H9 (cell line): ENCODE measurements at regions not wholly inside any gene's neighbourhood (a gene's known extent, or its start where the extent isn't known, plus 50 kb on each side); places are given as distances from the start of the nearest gene placed in this dataset.

Experiments
- DNase-seq: peaks from one replicate; pipeline ENCODE4 v3.0.0-alpha.2; 2017
- H2AFZ ChIP-seq: one replicate; pipeline ENCODE4 v1.6.1; 2013; ENCODE audit warnings: mild to moderate bottlenecking, low read length, control low read depth, moderate library complexity
- H2AK5ac ChIP-seq: 2 replicates; pipeline ENCODE4 v1.6.1; 2013; ENCODE audit warnings: low read length, control low read depth, mixed read lengths; ENCODE audit not compliant: insufficient read length
- H2BK120ac ChIP-seq: one replicate; pipeline ENCODE4 v1.6.1; 2013; ENCODE audit warnings: low read depth, mild to moderate bottlenecking, low read length, control low read depth, inconsistent platforms; ENCODE audit not compliant: poor library complexity, severe bottlenecking
- H2BK12ac ChIP-seq: 2 replicates; pipeline ENCODE4 v1.6.1; 2013; ENCODE audit warnings: low read length, control low read depth, mixed read lengths, low read depth; ENCODE audit not compliant: insufficient read length
- H2BK15ac ChIP-seq: 2 replicates; pipeline ENCODE4 v1.6.1; 2013; ENCODE audit warnings: low read depth, low read length, control low read depth
- H2BK20ac ChIP-seq: one replicate; pipeline ENCODE4 v1.6.1; 2013; ENCODE audit warnings: low read depth, mild to moderate bottlenecking, low read length, control low read depth, inconsistent platforms; ENCODE audit not compliant: poor library complexity, severe bottlenecking
- H2BK5ac ChIP-seq: 2 replicates; pipeline ENCODE4 v1.6.1; 2013; ENCODE audit warnings: low read length, control low read depth, mixed read lengths; ENCODE audit not compliant: insufficient read length
- H3K14ac ChIP-seq: 2 replicates; pipeline ENCODE4 v1.6.1; 2013; ENCODE audit warnings: low read length, control low read depth; ENCODE audit not compliant: insufficient read depth
- H3K18ac ChIP-seq: 2 replicates; pipeline ENCODE4 v1.6.1; 2013; ENCODE audit warnings: low read depth, mild to moderate bottlenecking, mixed read lengths, low read length, control low read depth; ENCODE audit not compliant: insufficient read length
- H3K23ac ChIP-seq: 2 replicates; pipeline ENCODE4 v1.6.1; 2013; ENCODE audit warnings: low read length, control low read depth, mixed read lengths, low read depth; ENCODE audit not compliant: insufficient read length
- H3K23me2 ChIP-seq: 2 replicates; pipeline ENCODE4 v1.6.1; 2013; ENCODE audit warnings: low read depth, mild to moderate bottlenecking, mixed read lengths, low read length, control low read depth; ENCODE audit not compliant: insufficient read length, poor library complexity, severe bottlenecking
- H3K27ac ChIP-seq: 2 replicates; pipeline ENCODE4 v1.5.1; 2013; ENCODE audit warnings: low read length, control low read depth, mixed read lengths, low read depth; ENCODE audit not compliant: insufficient read length
- H3K27me3 ChIP-seq: 2 replicates; pipeline ENCODE4 v1.6.1; 2013; ENCODE audit warnings: low read length, control low read depth, inconsistent platforms; ENCODE audit not compliant: insufficient read depth
- H3K4ac ChIP-seq: 2 replicates; pipeline ENCODE4 v1.6.1; 2013; ENCODE audit warnings: low read depth, mild to moderate bottlenecking, control low read depth, inconsistent platforms, low read length, moderate library complexity
- H3K4me1 ChIP-seq: 2 replicates; pipeline ENCODE4 v1.6.1; 2013; ENCODE audit warnings: low read length, control low read depth, inconsistent platforms; ENCODE audit not compliant: insufficient read depth
- H3K4me2 ChIP-seq: 2 replicates; pipeline ENCODE4 v1.6.1; 2013; ENCODE audit warnings: low read length, control low read depth, mixed read lengths; ENCODE audit not compliant: insufficient read length, insufficient read depth
- H3K56ac ChIP-seq: 2 replicates; pipeline ENCODE4 v1.6.1; 2013; ENCODE audit warnings: low read depth, mild to moderate bottlenecking, mixed read lengths, low read length, control low read depth; ENCODE audit not compliant: insufficient read length
- H3K79me1 ChIP-seq: 2 replicates; pipeline ENCODE4 v1.6.1; 2013; ENCODE audit warnings: low read depth, mild to moderate bottlenecking, moderate library complexity, low read length, control low read depth, inconsistent platforms; ENCODE audit not compliant: insufficient read depth, poor library complexity, severe bottlenecking
- H3K79me2 ChIP-seq: 2 replicates; pipeline ENCODE4 v1.6.1; 2013; ENCODE audit warnings: low read length, control low read depth, inconsistent platforms; ENCODE audit not compliant: insufficient read depth
- H3K9ac ChIP-seq: 2 replicates; pipeline ENCODE4 v1.6.1; 2013; ENCODE audit warnings: low read length, control low read depth, mixed read lengths; ENCODE audit not compliant: insufficient read length; ENCODE audit errors: extremely low read depth
- H3K9me3 ChIP-seq: one replicate; pipeline ENCODE4 v1.6.1; 2013; ENCODE audit warnings: low read depth, low read length, inconsistent platforms; ENCODE audit not compliant: control insufficient read depth
- H3T11ph ChIP-seq: one replicate; pipeline ENCODE4 v1.6.1; 2013; ENCODE audit warnings: mild to moderate bottlenecking, low read length, control low read depth, inconsistent platforms
- H4K20me1 ChIP-seq: one replicate; pipeline ENCODE4 v1.6.1; 2013; ENCODE audit not compliant: control insufficient read depth, insufficient read length, insufficient read depth
- H4K5ac ChIP-seq: 2 replicates; pipeline ENCODE4 v1.6.1; 2013; ENCODE audit warnings: low read depth, mild to moderate bottlenecking, mixed read lengths, low read length, control low read depth; ENCODE audit not compliant: insufficient read length
- H4K8ac ChIP-seq: replicated peaks from 2 replicates; pipeline ENCODE4 v1.6.1; 2013; ENCODE audit warnings: low read length, control low read depth, mixed read lengths, low read depth; ENCODE audit not compliant: insufficient read length
- H4K91ac ChIP-seq: 2 replicates; pipeline ENCODE4 v1.6.1; 2013; ENCODE audit warnings: low read depth, mild to moderate bottlenecking, moderate library complexity, mixed read lengths, low read length, control low read depth; ENCODE audit not compliant: insufficient read length
- H3K27ac Mint-ChIP-seq, 3 experiments: 2 replicates in 2 of 3; 3 replicates in 1 of 3; pipeline ENCODE4 v1.8.0; 2020 to 2021; ENCODE audit warnings: mixed read lengths in 3 of 3, mild to moderate bottlenecking in 1 of 3, moderate library complexity in 1 of 3
- H3K27me3 Mint-ChIP-seq: 2 replicates; pipeline ENCODE4 v1.8.0; 2021; ENCODE audit warnings: low read depth, mild to moderate bottlenecking, moderate library complexity, mixed read lengths
- H3K36me3 Mint-ChIP-seq, 3 experiments: 2 replicates in 2 of 3; 3 replicates in 1 of 3; pipeline ENCODE4 v1.8.0; 2020 to 2021; ENCODE audit warnings: low read depth in 3 of 3, mixed read lengths in 3 of 3; ENCODE audit not compliant: insufficient read depth in 1 of 3
- H3K4me1 Mint-ChIP-seq, 2 experiments: 2 replicates each; pipeline ENCODE4 v1.8.0; 2020; ENCODE audit warnings: mixed read lengths in 2 of 2
- H3K4me3 Mint-ChIP-seq, 2 experiments: 2 replicates in 1 of 2; 3 replicates in 1 of 2; pipeline ENCODE4 v1.8.0; 2020 to 2021; ENCODE audit warnings: mild to moderate bottlenecking in 2 of 2, mixed read lengths in 2 of 2, moderate library complexity in 1 of 2
- H3K9me3 Mint-ChIP-seq, 2 experiments: 2 replicates in 1 of 2; 3 replicates in 1 of 2; pipeline ENCODE4 v1.8.0; 2020; ENCODE audit warnings: mild to moderate bottlenecking in 2 of 2, mixed read lengths in 2 of 2, moderate library complexity in 1 of 2
- CTCF ChIP-seq: fragments of 200-600 bp; sonication (generic); conservative IDR thresholded peaks from 3 replicates; pipeline ENCODE4 v1.8.0; 2021; ENCODE audit warnings: antibody characterized with exemption, mild to moderate bottlenecking
- WGBS: extraction: QIAGEN DNeasy Blood & Tissue Kit; methylation state at CpG from one replicate; pipeline ENCODE4 v1.1.7; 2013; ENCODE audit warnings: missing lambda C conversion rate, low lambda C conversion rate, mixed read lengths; ENCODE audit not compliant: insufficient read length; ENCODE audit errors: extremely low coverage; 5-methylcytosine and 5-hydroxymethylcytosine counted together

DNA sequence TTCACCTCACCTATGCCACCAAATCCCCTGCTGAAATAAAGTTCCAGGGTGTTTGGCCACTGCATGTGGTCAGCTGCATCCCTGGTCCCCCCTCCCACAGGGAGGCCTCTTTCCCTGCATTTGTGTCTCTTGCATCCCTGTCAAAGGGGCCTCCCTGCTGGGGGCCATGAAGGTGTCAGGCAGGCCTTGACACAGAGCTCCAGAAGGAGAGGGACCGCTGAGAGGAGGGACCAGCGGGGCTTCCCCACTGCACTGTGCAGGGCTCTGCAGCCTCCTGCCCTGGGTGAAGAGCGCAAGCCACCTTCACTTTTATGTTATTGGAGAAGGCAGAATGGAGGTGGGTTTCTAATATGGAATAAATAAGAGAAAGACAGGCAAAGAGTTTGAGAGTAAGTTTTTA, 230.2 kb downstream of the ANKRD30B start:
- Histone ChIP-seq H2BK120ac (no peak overlapping the region), H3K27me3 (no peaks in the 10 kb centered on the region), H2AFZ (no peak overlapping the region), H4K5ac (no peak overlapping the region), H3K79me2 (no peaks in the 10 kb centered on the region), H3K23me2 (no peaks in the 10 kb centered on the region), H2BK5ac (no peak overlapping the region), H4K91ac (no peak overlapping the region), H3K9me3 (peaks cover 77% of the 10 kb centered on the region), H2BK15ac (no peak overlapping the region), H4K20me1 (no peaks in the 10 kb centered on the region), H3K14ac (no peak overlapping the region), H3K27ac (no peak overlapping the region), H4K8ac (no peak overlapping the region), H3K9ac (no peak overlapping the region), H2AK5ac (no peak overlapping the region), H3T11ph (no peak overlapping the region), H2BK12ac (no peak overlapping the region), H3K79me1 (no peaks in the 10 kb centered on the region), H3K4me1 (no peaks in the 10 kb centered on the region), H3K4ac (no peak overlapping the region), H3K56ac (no peak overlapping the region), H3K4me2 (no peak overlapping the region), H2BK20ac (no peak overlapping the region), H3K18ac (no peak overlapping the region), H3K23ac (no peak overlapping the region)
- no peak for TF ChIP-seq CTCF
- no peaks in the 10 kb centered on the region for H3K4me1 Mint-ChIP-seq
- WGBS: no CpG with 5 or more reads among the region's 3 CpGs
- no peak for DNase-seq
- no peaks in the 10 kb centered on the region for H3K27me3 Mint-ChIP-seq
- H3K27ac Mint-ChIP-seq: no peak overlapping the region
- H3K9me3 Mint-ChIP-seq: peaks cover 94 to 98% of the 10 kb centered on the region in 2 experiments
- no peak overlapping the region for H3K4me3 Mint-ChIP-seq
- H3K36me3 Mint-ChIP-seq: peaks cover 16 to 43% (median 23%) of the 10 kb centered on the region in 3 experiments
